GM06990 (cell line): ENCODE measurements at regions not wholly inside any gene's neighbourhood (a gene's known extent, or its start where the extent isn't known, plus 50 kb on each side); places are given as distances from the start of the nearest gene placed in this dataset.

ENCODE experiments used
- DNase-seq: peaks from one replicate; pipeline ENCODE4 v3.0.0-alpha.2; 2011; ENCODE audit not compliant: insufficient read length; ENCODE audit errors: extremely low read depth
- H3K27me3 ChIP-seq: replicated peaks from 2 replicates; pipeline ENCODE4 v1.6.0; 2011; ENCODE audit warnings: low read length; ENCODE audit not compliant: control insufficient read depth, insufficient read depth
- H3K36me3 ChIP-seq: 2 replicates; pipeline ENCODE4 v1.5.1; 2011; ENCODE audit warnings: low read length; ENCODE audit not compliant: control insufficient read depth, insufficient read depth
- H3K4me3 ChIP-seq: replicated peaks from 2 replicates; pipeline ENCODE4 v1.5.1; 2011; ENCODE audit warnings: low read depth, mild to moderate bottlenecking, control low read depth, low read length
- TF ChIP-seq, protein P1 (sequence below): IDR thresholded peaks from 2 replicates; pipeline ENCODE4 v1.5.1; 2011; ENCODE audit warnings: low read length, control low read depth, mild to moderate bottlenecking, inconsistent platforms; ENCODE audit not compliant: insufficient read depth, poor library complexity, severe bottlenecking

DNA sequence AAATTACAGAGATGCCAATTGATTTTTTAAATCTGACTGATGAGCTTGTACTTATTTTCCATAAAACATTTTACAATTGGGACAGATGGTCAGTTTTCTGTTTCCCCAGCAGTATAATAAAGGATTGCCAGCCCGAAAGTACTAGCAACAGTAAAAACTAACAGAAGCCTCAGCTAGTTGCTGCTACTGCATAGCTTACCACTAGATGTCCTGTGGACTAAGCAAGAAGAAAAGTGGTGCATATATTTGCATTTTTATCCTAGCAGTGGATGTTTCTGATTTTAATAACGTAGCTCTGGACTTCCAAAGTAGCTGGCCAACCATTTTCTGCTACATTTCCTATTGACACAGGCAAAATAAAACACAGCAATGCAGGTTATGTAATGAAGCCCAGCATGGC is 241.5 kb downstream of the BARHL2 start:
- TF ChIP-seq, protein P1, sequence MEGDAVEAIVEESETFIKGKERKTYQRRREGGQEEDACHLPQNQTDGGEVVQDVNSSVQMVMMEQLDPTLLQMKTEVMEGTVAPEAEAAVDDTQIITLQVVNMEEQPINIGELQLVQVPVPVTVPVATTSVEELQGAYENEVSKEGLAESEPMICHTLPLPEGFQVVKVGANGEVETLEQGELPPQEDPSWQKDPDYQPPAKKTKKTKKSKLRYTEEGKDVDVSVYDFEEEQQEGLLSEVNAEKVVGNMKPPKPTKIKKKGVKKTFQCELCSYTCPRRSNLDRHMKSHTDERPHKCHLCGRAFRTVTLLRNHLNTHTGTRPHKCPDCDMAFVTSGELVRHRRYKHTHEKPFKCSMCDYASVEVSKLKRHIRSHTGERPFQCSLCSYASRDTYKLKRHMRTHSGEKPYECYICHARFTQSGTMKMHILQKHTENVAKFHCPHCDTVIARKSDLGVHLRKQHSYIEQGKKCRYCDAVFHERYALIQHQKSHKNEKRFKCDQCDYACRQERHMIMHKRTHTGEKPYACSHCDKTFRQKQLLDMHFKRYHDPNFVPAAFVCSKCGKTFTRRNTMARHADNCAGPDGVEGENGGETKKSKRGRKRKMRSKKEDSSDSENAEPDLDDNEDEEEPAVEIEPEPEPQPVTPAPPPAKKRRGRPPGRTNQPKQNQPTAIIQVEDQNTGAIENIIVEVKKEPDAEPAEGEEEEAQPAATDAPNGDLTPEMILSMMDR = peak; percentile 23
- Histone ChIP-seq H3K36me3 (no peaks in the 10 kb centered on the region), H3K27me3 (no peaks in the 10 kb centered on the region), H3K4me3 (no peak overlapping the region)
- DNase-seq = no peak

DNA sequence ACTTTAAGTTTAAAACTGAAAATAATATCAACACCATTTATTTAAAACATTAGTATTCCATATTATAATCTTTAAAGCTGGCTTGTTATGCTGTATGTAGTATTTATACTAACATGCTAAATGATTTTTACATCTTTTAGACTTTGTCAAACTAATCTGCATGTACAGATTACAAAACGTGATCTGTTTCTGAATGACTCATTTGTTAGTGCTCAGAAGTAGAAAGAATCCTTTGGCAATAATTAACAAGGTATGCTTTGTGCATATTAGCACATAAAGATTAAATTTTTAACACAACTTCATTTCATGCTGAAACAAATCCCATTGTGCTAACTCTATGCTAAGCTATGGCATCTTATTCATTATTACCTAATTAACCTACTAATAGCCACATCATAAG is 242.4 kb downstream of the BARHL2 start:
- TF ChIP-seq, protein P1 = no peak
- Histone ChIP-seq H3K4me3 (no peak overlapping the region), H3K36me3 (no peaks in the 10 kb centered on the region), H3K27me3 (no peaks in the 10 kb centered on the region)
- no peak for DNase-seq

DNA sequence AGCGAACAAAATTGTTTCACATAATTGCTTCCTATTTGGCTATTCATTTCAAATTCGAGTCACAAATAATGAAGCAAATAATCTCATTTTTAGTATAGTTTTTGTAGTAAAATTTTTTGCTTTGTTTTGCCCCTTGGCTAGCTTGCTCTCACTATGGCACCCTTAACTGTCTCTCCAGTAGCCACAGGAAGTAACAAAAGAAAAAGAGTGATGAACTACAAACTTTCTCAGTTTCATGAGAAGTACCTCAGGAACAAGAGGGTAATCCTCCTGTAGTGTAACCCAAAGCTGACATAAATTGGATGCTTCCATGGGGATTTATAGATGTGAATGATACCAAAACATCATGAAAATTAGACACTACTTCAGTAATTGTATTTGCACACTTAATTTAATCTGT is 242.9 kb downstream of the BARHL2 start:
- no peak for DNase-seq
- TF ChIP-seq, protein P1 = no peak
- no peak overlapping the region for H3K4me3 ChIP-seq
- no peaks in the 10 kb centered on the region for H3K27me3 ChIP-seq
- no peaks in the 10 kb centered on the region for H3K36me3 ChIP-seq

DNA sequence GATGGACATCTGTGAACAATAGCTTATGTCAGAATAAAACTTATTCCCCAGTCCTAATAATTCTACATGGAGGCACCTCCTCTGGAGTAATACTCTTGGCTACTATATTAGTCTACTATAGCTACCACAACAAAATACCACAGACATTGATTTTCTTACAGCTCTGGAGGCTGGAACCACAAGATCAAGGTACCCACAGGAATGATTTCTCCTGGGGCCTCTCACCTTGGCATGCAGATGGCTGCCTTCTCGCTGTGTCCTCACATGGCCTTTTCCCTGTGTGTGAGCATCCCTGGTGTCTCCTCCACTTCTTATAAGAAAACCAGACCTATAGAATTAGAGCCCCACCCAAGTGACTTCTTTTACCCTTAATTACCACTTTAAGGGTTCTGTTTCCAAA is 244.3 kb downstream of the BARHL2 start:
- TF ChIP-seq, protein P1 = no peak
- H3K36me3 ChIP-seq = no peaks in the 10 kb centered on the region
- H3K4me3 ChIP-seq = no peak overlapping the region
- DNase-seq = no peak
- no peaks in the 10 kb centered on the region for H3K27me3 ChIP-seq

DNA sequence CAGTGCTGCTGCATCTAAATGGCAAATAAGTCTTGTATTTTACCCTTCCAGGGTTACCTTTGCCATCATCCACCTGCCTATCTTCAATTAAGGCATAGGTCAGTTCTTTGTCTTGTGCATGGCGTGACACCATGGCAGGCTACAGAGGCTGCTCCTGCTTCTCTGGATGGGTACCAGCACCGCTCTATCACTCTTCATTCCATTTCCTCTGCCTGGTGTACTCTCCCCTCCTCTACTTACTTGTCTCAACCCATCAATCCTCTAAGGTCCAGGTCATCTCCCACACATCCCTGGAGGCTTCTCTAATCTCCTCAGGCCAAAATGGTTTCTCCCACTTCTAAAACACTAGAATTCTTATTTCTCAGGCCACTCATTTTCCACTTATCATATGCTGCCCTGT is 257.5 kb downstream of the BARHL2 start:
- no peak for DNase-seq
- Histone ChIP-seq H3K36me3 (no peaks in the 10 kb centered on the region), H3K27me3 (no peaks in the 10 kb centered on the region), H3K4me3 (no peak overlapping the region)
- TF ChIP-seq, protein P1 = no peak

DNA sequence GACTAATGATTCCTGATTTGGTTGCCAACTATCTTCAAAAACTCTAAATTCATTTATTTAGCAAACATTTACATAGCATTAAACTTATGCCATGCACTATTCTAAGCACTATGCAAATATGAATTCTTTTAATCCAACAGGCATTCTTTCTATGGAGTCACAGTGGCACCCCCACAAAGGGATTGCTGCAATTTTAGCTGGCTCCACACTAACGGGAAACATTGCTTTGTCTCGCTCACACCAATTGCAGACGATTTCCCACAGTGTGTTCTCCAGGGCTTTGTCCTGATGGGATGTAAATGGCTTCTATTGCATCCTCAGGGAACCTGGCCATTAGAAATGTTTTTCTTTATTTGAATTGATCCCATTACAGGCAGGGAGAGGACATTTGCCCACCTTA is 259.1 kb downstream of the BARHL2 start:
- DNase-seq = no peak
- Histone ChIP-seq H3K27me3 (no peaks in the 10 kb centered on the region), H3K4me3 (no peak overlapping the region), H3K36me3 (no peaks in the 10 kb centered on the region)
- TF ChIP-seq, protein P1 = no peak
